Osteoblast (primary cell): ENCODE measurements at regions not wholly inside any gene's neighbourhood (a gene's known extent, or its start where the extent isn't known, plus 50 kb on each side); places are given as distances from the start of the nearest gene placed in this dataset.

ENCODE experiments used
- DNase-seq: peaks from one replicate; pipeline ENCODE4 v3.0.0; 2011; ENCODE audit warnings: low spot score, mixed read lengths; ENCODE audit not compliant: insufficient read length; ENCODE audit errors: missing footprints
- H2AFZ ChIP-seq: 2 replicates; pipeline ENCODE4 v1.6.0; 2011; ENCODE audit warnings: mild to moderate bottlenecking, low read length
- H3K27ac ChIP-seq: 2 replicates; pipeline ENCODE4 v1.5.1; 2011; ENCODE audit warnings: mild to moderate bottlenecking, low read depth, low read length, moderate library complexity
- H3K27me3 ChIP-seq: 2 replicates; pipeline ENCODE4 v1.6.0; 2012; ENCODE audit warnings: mild to moderate bottlenecking, control low read depth, inconsistent platforms, low read length, moderate library complexity; ENCODE audit not compliant: insufficient read depth
- H3K36me3 ChIP-seq: 2 replicates; pipeline ENCODE4 v1.5.1; 2011; ENCODE audit warnings: mild to moderate bottlenecking, low read length, control low read depth, moderate library complexity; ENCODE audit not compliant: insufficient read depth
- H3K4me1 ChIP-seq: 2 replicates; pipeline ENCODE4 v1.5.1; 2011; ENCODE audit warnings: mild to moderate bottlenecking, low read length, control low read depth, moderate library complexity; ENCODE audit not compliant: insufficient read depth
- H3K4me2 ChIP-seq: 2 replicates; pipeline ENCODE4 v1.6.0; 2011; ENCODE audit warnings: mild to moderate bottlenecking, low read length; ENCODE audit not compliant: insufficient read depth
- H3K4me3 ChIP-seq: fragments of 200-600 bp; sonication (generic); 3 replicates; pipeline ENCODE4 v1.5.1; 2012; ENCODE audit warnings: mild to moderate bottlenecking, low read length, inconsistent platforms; ENCODE audit not compliant: insufficient read depth
- H3K79me2 ChIP-seq: 2 replicates; pipeline ENCODE4 v1.6.0; 2012; ENCODE audit warnings: mild to moderate bottlenecking, low read length, control low read depth, inconsistent platforms; ENCODE audit not compliant: insufficient read depth
- H3K9me3 ChIP-seq: 2 replicates; pipeline ENCODE4 v1.5.1; 2011; ENCODE audit warnings: low read depth, low read length, control low read depth
- H4K20me1 ChIP-seq: 2 replicates; pipeline ENCODE4 v1.6.0; 2012; ENCODE audit warnings: mild to moderate bottlenecking, low read length, control low read depth; ENCODE audit not compliant: insufficient read depth
- CTCF ChIP-seq: IDR thresholded peaks from 2 replicates; pipeline ENCODE4 v1.5.1; 2011; ENCODE audit warnings: mild to moderate bottlenecking, low read depth, low read length, moderate library complexity; ENCODE audit errors: extremely low read depth

DNA sequence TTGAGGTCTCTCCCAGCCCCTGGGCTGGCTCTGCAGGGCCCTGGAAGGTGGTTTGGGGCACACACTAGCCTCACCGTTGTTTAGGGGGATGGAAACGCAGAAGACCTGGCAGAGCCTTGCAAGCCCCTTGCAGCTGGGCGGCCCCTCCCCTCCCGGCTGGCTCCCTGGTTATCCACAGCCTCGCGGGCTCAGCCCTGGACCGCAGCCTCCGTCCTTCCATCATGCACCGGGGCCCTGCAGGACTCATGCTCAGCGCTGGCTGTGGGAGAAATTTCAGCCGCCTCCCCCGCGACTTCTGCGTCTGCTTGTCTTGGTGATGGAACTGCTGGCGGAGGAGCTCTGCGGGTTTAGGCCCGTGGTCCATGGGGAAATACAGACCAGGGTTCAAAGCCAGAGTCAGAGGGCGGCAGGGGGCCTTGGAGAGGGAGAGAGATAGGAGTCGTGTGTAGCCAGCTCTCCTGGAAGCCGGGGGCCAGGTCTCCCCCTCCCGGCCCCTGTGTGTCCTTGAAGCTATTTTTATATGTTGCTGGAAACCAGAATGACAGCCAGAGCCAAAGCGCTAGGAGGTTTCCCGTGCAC, 75.8 kb upstream of the IER5L start:
- no peaks in the 10 kb centered on the region for H3K36me3 ChIP-seq
- H3K4me3 ChIP-seq: peak overlapping the region; percentile 49
- no peaks in the 10 kb centered on the region for H3K79me2 ChIP-seq
- peak overlapping the region; percentile 90 for H2AFZ ChIP-seq
- H3K27me3 ChIP-seq: peaks cover 14% of the 10 kb centered on the region
- peaks cover 19% of the 10 kb centered on the region for H3K4me1 ChIP-seq
- no peaks in the 10 kb centered on the region for H3K9me3 ChIP-seq
- no peak overlapping the region for H3K27ac ChIP-seq
- H3K4me2 ChIP-seq: peak overlapping the region; percentile 75
- TF ChIP-seq CTCF: no peak
- peak; percentile 94 for DNase-seq
- no peaks in the 10 kb centered on the region for H4K20me1 ChIP-seq

DNA sequence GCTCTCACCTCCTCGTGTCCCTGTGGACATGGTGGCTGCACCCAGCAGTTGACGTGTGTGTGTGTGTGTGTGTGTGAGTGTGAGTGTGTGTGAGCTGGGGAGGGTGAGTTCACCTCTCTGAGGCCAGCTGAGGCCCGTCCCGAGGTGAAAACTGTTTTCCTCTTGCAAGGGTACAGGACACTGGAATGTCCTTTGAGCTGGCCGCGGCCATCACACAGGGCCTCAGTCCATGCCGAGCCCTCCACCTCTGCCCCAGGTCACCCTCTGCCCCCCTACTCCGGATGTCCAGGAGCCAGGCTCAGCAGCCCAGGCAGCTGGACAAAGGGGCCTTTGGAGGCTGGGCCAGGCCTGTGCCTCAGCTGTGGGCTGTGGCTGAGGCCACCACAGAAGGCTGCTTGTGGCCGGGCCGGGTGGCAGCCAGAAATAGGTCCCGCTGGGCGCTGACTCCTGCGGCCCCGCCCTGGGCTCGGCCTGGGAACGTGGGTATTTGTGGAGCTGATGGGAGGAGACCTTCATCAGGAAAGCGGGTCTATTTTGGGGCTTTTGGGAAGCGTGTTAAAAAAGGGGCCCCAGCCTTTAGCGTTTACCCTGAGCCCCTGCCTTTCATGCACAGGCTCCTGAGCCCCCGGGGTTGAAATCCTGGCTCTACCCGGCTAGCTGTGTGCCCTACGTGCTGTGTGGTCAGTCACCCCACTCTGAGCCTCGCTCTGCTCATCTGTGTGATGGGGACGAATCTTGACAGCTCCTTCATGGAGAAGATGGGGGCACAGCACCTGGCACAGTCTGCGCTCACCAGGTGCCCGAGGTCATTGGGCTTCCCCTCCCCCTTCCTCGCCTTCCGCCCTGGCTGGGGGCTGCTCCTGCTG, 75.1 kb upstream of the IER5L start:
- H3K4me1 ChIP-seq: peaks cover 14% of the 10 kb centered on the region
- H3K9me3 ChIP-seq: no peaks in the 10 kb centered on the region
- no peak overlapping the region for H3K4me3 ChIP-seq
- H2AFZ ChIP-seq: peak overlapping the region; percentile 90
- TF ChIP-seq CTCF: no peak
- H3K36me3 ChIP-seq: no peaks in the 10 kb centered on the region
- H3K27me3 ChIP-seq: peaks cover 11% of the 10 kb centered on the region
- no peak overlapping the region for H3K27ac ChIP-seq
- no peaks in the 10 kb centered on the region for H3K79me2 ChIP-seq
- H3K4me2 ChIP-seq: peak overlapping the region; percentile 75
- DNase-seq: no peak
- H4K20me1 ChIP-seq: no peaks in the 10 kb centered on the region

- no peak overlapping the region for H3K4me3 ChIP-seq
- no peaks in the 10 kb centered on the region for H3K9me3 ChIP-seq
- no peak for DNase-seq
These were observed 72.7 kb upstream of the IER5L start for GRCh38 chr9:129250786-129251185.

More at GRCh38 chr9:129250786-129251185, 72.7 kb upstream of the IER5L start:
- H3K4me1 ChIP-seq: peaks cover 11% of the 10 kb centered on the region
- no peak overlapping the region for H3K27ac ChIP-seq
- H3K27me3 ChIP-seq: peaks cover 5% of the 10 kb centered on the region
- no peak overlapping the region for H3K4me2 ChIP-seq
- no peaks in the 10 kb centered on the region for H3K79me2 ChIP-seq
- no peak for TF ChIP-seq CTCF
- no peaks in the 10 kb centered on the region for H4K20me1 ChIP-seq
- H3K36me3 ChIP-seq: no peaks in the 10 kb centered on the region
- no peak overlapping the region for H2AFZ ChIP-seq
